NCI-H345 treated with DMSO at 0.1 percent for 48 hours (cell line): ENCODE measurements at regions not wholly inside any gene's neighbourhood (a gene's known extent, or its start where the extent isn't known, plus 50 kb on each side); places are given as distances from the start of the nearest gene placed in this dataset.

Experiments used
- DNase-seq: peaks from one replicate; lab custom pipeline; 2025; ENCODE audit not compliant: unreplicated experiment; lab: John Stamatoyannopoulos, UW

- no peak for DNase-seq
Observed at GRCh38 chr11:36876266-36876665, 278.2 kb upstream of the RAG2 start.

DNA sequence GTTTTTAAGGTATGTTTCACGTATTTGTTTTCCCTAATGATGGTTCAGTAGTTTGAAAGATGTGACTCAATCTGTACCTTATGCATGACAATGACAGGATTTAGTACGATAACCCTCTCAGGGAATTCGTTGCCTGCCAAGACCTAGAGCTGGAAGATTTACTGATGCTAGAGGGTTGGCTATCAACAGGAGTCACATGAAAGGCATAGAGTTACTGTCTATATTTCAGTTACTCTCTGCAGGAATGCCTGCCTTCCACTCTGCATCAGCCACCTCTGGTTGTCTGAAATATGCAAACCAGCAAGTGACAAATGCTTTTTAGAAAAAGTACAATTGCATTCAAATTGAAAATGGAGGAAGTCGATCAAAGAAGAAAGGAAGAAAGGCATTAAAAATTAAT lies 276.3 kb upstream of the RAG2 start:
- DNase-seq = no peak

- DNase-seq = no peak
Observed at GRCh38 chr11:36870361-36870760, 272.3 kb upstream of the RAG2 start.

GRCh38 chr11:36868380-36868779 lies 270.3 kb upstream of the RAG2 start:
- DNase-seq = no peak

DNA sequence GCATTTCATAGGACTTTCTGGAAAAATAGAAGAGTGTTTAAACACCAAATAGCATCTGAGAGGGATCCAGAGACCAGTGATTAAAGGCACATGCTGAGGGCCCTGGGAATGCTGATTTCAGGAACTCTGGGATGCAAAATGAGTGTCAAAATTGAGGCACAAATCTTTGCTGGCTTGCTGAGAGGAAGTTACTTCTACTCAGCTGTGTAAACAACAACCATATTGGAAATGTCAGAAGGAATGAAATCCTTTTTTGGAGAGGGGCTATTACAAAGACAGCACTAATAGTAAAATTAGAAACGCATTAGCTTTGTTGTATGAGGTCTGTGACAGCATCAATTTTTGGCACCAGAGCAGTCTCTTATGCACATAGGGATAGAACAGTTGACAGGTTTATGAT lies 267.8 kb upstream of the RAG2 start:
- DNase-seq = no peak

GRCh38 chr11:36854875-36855274 lies 256.8 kb upstream of the RAG2 start:
- DNase-seq = no peak

DNA sequence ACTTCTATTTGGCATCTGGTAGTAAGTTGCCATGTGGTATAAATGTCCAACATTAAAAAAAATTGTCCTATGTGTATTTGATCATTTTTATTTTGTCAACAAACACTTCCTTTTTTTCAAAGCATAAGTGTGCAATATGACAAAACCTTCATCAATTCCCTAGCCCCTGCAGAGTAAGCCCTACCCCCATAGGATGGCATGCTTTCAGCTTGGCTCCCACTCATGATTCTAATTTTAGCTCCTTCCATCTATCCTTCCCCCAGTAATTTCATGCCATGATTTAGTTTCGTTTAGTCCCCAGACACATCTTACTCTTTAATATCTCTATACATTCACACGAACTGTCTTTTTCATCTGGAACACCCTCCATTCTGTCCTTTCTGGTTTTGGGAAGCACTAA lies 250.6 kb upstream of the RAG2 start:
- DNase-seq = no peak

DNA sequence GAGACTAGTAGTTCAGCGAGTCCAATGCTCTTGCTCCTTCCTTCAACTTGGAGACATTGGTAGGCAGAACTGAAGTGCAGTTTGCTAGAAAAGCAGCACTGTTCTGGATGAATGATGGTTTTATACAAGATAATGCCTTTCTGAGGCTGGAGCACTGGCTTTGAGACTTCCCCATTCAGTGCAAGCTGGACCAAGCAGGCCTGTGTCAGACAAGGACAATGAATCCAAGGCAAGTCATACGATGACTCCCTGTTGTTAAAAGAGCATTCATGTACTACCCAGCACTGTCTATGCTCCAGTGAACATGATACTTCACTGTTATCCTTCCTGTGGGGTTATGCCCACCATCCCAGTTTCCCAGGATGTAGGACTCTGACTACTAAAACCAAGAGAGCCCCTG lies 242.3 kb upstream of the RAG2 start:
- DNase-seq = no peak

- no peak for DNase-seq
Observed at GRCh38 chr11:36837831-36838437, 239.9 kb upstream of the RAG2 start.

- DNase-seq = no peak
Observed at GRCh38 chr11:36825251-36825650, 227.2 kb upstream of the RAG2 start.

- no peak for DNase-seq
Observed at GRCh38 chr11:36824349-36824748, 226.3 kb upstream of the RAG2 start.

- DNase-seq = no peak
Observed at GRCh38 chr11:36822829-36823228, 224.8 kb upstream of the RAG2 start.

GRCh38 chr11:36818410-36818809 lies 220.4 kb upstream of the RAG2 start:
- no peak for DNase-seq

DNA sequence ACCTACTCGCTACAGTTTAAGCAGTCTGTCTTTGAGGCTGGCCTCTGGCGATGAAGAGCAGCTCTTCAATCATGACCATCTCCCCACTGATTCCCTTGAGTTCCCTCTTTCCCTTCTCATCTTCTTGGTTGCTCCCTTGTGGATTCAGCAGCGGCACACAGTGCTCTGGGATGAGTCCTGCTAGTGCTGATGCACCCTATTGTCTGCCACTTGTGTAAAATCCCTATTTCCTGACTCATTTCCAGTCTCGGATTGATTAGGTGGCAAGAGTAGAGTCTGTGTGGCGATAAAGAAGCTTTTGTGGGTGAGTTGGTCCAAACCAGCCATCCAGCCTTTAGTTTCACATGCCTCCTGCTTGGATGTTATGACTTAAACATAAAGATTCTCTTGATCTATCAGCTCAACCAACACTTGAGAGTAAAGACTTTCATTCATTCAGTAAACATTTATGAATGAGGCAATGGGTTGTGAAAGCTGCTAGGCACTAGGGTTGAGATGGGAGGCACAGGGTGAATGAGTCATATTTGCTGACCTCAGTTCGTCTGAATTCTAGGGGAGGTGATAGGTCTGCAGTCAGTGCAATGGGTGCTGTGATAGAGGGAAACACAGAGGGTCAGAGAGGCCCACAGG lies 219.4 kb upstream of the RAG2 start:
- no peak for DNase-seq

- DNase-seq = no peak
Observed at GRCh38 chr11:36809303-36809702, 211.3 kb upstream of the RAG2 start.

DNA sequence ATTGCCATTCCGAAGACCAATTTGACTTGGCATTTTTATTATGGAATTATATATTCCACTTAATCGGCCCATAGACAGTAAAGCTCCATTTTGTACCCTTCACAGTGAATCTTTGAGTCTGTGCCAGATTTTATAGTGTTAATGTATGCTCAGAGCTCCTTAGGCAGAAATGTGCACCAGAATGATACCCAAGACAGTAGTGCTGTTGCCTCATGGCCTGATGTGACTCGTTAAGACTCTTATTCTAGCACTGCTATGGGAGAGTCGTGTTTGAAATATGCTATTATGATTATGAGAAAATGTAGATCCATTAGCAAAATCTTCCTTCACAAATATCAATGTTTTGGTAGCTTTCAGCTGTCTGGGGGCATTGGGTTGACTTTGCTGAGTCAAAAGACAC lies 209.8 kb upstream of the RAG2 start:
- no peak for DNase-seq

DNA sequence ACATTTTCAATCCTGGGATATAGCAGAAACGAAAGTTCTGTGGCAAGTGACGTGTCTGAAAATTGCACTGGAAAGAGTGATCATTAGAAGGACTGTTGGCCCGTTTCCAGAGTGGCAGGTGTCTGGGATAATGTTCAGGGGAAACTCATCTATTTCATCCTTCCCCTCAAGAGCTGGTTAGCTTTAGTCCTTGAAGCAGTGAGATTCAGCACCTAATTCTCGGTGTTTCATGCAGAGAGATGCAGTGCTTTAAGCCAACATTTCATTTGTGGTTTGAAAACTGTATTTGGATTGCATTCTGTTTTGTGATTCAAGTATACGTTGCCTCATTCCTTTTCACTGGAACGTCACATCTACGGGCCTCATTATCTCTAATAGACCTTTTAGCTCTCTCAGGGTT lies 205.0 kb upstream of the RAG2 start:
- no peak for DNase-seq

DNA sequence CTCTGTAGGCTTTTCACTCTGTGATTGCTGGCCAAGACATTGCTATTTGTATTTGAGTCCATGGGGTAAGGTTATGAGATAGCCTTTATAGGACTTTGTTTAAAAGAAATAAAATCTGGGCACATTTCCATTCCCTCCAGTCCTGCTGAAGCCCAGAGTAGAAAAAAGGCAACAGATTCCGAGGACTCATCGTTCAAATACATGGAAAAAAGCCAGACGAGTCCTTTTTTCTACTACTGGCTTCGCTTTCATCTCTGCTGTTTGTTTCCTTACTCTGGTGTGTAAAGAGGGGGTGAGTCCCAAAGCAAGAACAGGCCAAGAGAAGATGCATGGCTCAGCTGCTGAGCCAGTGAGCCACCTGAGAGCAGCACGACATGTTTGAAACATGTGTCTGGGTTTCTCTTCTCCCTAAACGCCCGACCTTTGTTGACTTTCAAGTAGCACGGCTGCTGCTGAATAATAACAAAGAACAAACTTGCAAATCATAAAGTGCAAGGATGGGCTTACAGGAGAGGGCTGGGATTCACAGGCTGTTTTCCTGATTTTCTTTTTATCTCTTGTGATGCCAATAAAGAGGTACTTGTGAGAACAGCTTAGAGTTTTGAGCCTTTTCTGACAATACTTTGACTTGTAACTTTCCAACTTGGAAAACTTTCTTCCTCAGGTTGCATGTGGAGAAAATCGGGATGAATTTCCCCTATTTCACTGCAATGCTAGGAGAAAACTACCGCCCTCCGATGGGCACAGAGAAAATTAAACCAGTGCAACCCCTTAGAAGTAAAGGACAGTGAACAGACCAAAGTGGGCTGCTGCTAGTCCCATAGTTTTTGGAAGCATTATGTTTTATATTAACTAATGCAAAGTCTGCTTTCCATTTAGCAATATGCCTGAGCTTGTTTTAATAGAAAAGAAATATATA lies 195.2 kb upstream of the RAG2 start:
- DNase-seq = no peak

GRCh38 chr11:36791957-36792356 lies 193.9 kb upstream of the RAG2 start:
- no peak for DNase-seq

GRCh38 chr11:36790526-36790925 lies 192.5 kb upstream of the RAG2 start:
- DNase-seq = no peak

- DNase-seq = no peak
Observed at GRCh38 chr11:36783808-36784207, 185.8 kb upstream of the RAG2 start.

- DNase-seq = no peak
Observed at GRCh38 chr11:36779791-36780190, 181.8 kb upstream of the RAG2 start.
